ENCODE measurements at regions not wholly inside any gene's neighbourhood (a gene's known extent, or its start where the extent isn't known, plus 50 kb on each side); places are given as distances from the start of the nearest gene placed in this dataset.

GRCh38 chr2:7974936-7975335 lies 706.9 kb upstream of the ID2 start:
- TF ChIP-seq CTCF (IDR thresholded peaks at IDR 0.05) (no peak), EZH2phosphoT487 (IDR thresholded peaks at IDR 0.05) (no peak), EZH2 (IDR thresholded peaks at IDR 0.05) (no peak)
